Erythroblast (primary cell): ENCODE measurements at regions not wholly inside any gene's neighbourhood (a gene's known extent, or its start where the extent isn't known, plus 50 kb on each side); places are given as distances from the start of the nearest gene placed in this dataset.

ENCODE experiments used
- GATA1 ChIP-seq: IDR thresholded peaks from 2 replicates; pipeline ENCODE4 v1.6.1; 2011; ENCODE audit warnings: low read depth, mild to moderate bottlenecking, control low read depth, low read length, moderate library complexity
- POLR2A ChIP-seq: IDR thresholded peaks from 2 replicates; pipeline ENCODE4 v1.6.1; 2011; ENCODE audit warnings: mild to moderate bottlenecking, low read length

DNA sequence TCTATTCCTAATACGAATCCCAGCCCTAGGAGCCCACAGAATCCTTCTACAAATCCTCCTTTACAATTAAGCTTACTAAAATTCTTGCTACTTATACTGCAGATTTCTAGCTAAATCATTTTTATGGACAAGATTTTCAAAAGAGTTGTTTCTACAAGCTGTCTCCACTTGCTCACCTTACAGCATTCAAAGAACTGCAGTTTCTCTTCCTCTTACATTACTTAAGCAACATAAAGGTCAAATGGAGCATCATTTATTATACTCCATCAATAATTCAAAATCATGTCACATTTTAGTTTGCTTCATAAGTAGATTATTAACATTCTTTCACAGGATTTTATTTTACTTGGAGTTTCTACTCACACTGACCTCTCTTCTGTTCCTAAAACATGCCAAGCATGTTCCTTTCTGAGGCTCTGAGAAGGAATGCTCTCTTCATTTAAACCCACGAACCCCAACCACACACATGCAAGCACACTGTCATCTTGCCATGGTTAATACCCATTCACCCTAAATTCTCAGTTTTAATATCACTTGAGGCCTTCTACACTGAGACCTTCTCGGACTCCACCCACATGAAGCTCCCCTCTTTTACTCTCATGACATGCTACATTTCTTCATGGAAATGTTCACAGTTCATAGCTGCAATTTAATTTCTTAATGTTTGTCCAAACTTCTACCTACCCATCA is 388.2 kb downstream of the TBC1D32 start:
- TF ChIP-seq POLR2A = no peak
- TF ChIP-seq GATA1 = no peak
